GM18498 (cell line): ENCODE measurements at regions not wholly inside any gene's neighbourhood (a gene's known extent, or its start where the extent isn't known, plus 50 kb on each side); places are given as distances from the start of the nearest gene placed in this dataset.
A peak's percentile ranks its signal among the peaks of the same experiment; 100 is the strongest.

Experiments
- ATAC-seq: cut with Tn5 transposase; IDR thresholded peaks from one replicate; pipeline ENCODE4 v1.9.1; 2021; ENCODE audit warnings: mild to moderate bottlenecking, moderate library complexity; ENCODE audit not compliant: unreplicated experiment

- no peak for ATAC-seq
These were observed 96.3 kb upstream of the RNF152 start for GRCh38 chr18:61989138-61989537.

GRCh38 chr18:61988100-61988499 is 95.3 kb upstream of the RNF152 start:
- no peak for ATAC-seq

GRCh38 chr18:61985681-61986080 is 92.9 kb upstream of the RNF152 start:
- no peak for ATAC-seq

- no peak for ATAC-seq
These were observed 91.5 kb upstream of the RNF152 start for GRCh38 chr18:61984349-61984748.

- ATAC-seq = no peak
These were observed 89.7 kb upstream of the RNF152 start for GRCh38 chr18:61982475-61982874.

GRCh38 chr18:61980355-61980754 is 87.5 kb upstream of the RNF152 start:
- ATAC-seq = no peak

GRCh38 chr18:61975526-61976326 is 82.9 kb upstream of the RNF152 start:
- peak; percentile 67 for ATAC-seq

GRCh38 chr18:61973273-61974115 is 80.7 kb upstream of the RNF152 start:
- no peak for ATAC-seq

- ATAC-seq = peak; percentile 71
These were observed 79.8 kb upstream of the RNF152 start for GRCh38 chr18:61972389-61973264.

- no peak for ATAC-seq
These were observed 74.6 kb upstream of the RNF152 start for GRCh38 chr18:61967252-61967891.

- ATAC-seq = no peak
These were observed 72.5 kb upstream of the RNF152 start for GRCh38 chr18:61965311-61965710.

GRCh38 chr18:61964616-61965015 is 71.8 kb upstream of the RNF152 start:
- no peak for ATAC-seq

GRCh38 chr18:61963705-61964104 is 70.9 kb upstream of the RNF152 start:
- no peak for ATAC-seq

GRCh38 chr18:61957801-61958516 is 65.2 kb upstream of the RNF152 start:
- ATAC-seq = no peak

DNA sequence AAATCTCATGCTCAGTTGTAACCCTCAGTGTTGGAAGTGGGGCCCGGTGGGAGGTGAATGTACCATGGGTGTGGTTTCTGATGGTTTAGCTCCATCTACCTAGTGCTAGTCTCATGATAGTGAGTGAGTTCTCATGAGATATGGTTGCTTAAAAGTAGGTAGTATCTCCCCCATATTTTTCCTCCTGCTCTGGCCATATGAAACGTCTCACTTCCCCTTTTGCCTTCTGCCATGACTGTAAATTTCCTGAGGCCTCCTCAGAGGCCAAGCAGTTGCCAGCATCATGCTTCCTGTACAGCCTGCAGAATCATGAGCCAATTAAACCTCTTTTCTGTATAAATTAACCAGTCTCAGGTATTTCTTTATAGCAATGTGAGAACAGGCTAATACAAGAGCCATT is 62.8 kb upstream of the RNF152 start:
- peak; percentile 41 for ATAC-seq

DNA sequence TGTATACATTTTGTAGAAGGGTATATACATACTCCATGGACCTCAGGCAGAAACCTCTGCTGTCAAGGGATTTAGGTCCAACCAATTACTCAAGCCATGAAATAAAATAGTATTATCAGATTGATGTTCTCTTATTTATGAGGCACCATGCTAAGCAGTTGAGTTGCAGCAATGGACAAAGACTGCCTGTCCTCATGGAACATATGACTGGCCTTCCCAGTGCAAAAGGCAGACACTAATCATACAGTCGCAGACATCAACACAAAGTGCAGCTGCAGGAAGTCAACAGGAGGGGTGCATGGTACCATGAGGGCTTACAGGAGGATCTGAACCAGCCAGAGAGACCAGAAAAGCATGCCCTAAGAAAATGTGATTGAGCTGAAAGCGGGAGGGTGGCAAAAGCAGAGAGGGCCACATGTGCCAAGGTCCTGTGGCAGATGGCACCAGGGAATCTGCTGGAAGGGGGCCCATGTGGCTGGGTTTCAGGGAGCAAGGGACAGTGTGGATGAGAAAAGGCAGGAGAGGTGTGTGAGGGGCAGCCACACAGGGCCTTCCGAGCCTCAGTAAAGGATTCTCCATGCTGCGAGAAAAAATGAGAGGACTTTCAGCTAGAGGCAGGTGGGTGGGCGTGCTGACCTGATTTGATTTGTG is 61.4 kb upstream of the RNF152 start:
- ATAC-seq = no peak

DNA sequence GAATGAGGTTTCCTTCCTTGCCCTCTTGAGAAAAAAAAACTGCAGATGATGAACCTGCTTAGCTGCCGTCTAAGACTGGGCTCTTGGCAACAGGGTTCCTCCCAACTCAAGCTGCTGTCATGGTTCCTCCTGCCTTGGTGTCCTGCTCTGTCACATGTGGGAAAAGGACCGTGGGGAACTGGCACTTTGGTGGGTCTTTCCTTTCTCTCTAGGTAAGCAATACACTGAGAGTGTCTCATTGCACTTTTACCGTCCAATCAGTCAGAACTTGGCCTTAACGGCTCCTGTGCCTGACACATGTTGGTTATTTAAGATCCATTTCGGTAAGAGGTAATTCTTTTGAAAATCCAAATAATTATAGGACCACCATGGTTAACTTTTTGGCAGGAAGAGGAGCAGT is 60.8 kb upstream of the RNF152 start:
- ATAC-seq = no peak

DNA sequence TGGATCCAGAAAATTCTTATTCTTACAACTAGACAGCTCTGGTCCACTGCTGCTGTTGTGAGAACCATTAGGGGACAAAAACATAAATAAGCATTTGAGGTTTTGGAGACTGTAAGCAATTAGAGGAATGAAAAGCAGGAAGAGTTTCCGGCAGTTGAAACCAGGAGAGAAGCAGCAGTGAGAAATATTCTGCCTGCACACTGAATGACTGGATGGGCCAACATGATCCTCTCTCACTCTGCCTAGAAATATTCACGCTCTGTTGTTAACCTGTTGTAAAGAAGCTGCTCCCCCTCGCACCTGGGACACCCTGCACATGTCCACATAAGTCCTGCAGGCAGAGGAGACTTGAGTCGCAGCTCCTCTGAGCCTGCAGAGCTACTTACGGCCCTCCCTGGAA is 60.4 kb upstream of the RNF152 start:
- no peak for ATAC-seq

- ATAC-seq = no peak
These were observed 58.6 kb upstream of the RNF152 start for GRCh38 chr18:61951396-61951795.

- no peak for ATAC-seq
These were observed 57.6 kb upstream of the RNF152 start for GRCh38 chr18:61950371-61950770.
